SK-N-SH (cell line): ENCODE measurements at regions not wholly inside any gene's neighbourhood (a gene's known extent, or its start where the extent isn't known, plus 50 kb on each side); places are given as distances from the start of the nearest gene placed in this dataset.

Experiments
- ELF1 ChIP-seq: IDR thresholded peaks from 2 replicates; pipeline ENCODE4 v1.4.0; 2012
- MXI1 ChIP-seq: IDR thresholded peaks from 2 replicates; pipeline ENCODE4 v1.6.1; 2012; ENCODE audit warnings: mild to moderate bottlenecking, low read depth, low read length, improper control_type of control experiment
- RCOR1 ChIP-seq: fragments of 150-350 bp; IDR thresholded peaks from 2 replicates; pipeline ENCODE4 v1.6.1; 2017; ENCODE audit warnings: antibody characterized with exemption, low read length
- SIN3A ChIP-seq: IDR thresholded peaks from 2 replicates; pipeline ENCODE4 v1.6.1; 2012; ENCODE audit warnings: low read depth, mild to moderate bottlenecking, low read length, moderate library complexity, borderline replicate concordance

DNA sequence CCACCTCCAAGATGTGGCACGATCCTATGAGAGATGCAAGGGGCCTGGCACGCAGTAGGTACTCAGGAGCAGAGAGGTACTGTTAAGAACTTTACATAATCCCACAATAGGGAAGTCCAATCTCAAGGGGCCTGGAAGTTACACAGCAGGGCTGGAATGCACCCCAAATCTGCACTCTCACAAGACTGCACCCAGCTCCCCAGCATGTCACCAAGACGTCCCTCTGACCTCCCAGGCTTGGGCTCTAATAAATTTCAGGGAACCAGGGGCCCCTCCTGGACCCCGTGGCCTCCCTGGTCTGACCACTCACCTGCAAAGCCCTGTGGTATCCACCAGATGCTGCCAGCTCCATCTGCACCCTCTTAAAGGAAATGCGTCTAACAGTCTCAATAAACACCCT is 94.9 kb downstream of the OAT start:
- TF ChIP-seq ELF1 (no peak), SIN3A (no peak), RCOR1 (no peak), MXI1 (no peak)
